Thoracic aorta (tissue), 2 donors: ENCODE measurements at regions not wholly inside any gene's neighbourhood (a gene's known extent, or its start where the extent isn't known, plus 50 kb on each side); places are given as distances from the start of the nearest gene placed in this dataset.

Experiments used
- ATAC-seq: fragments of 150-250 bp; one replicate; pipeline ENCODE4 v1.8.0; 2017; ENCODE audit warnings: low read depth; ENCODE audit not compliant: insufficient number of reproducible peaks, low FRiP score
- DNase-seq: peaks from one replicate; pipeline ENCODE4 v3.0.0-alpha.2; 2020; ENCODE audit warnings: low spot score
- H3K27ac ChIP-seq, 2 donors: fragments of 200-600 bp; sonication (generic); 1 replicate in 1 of 2; 2 replicates in 1 of 2; pipeline ENCODE4 v1.5.1; 2016; ENCODE audit warnings: mild to moderate bottlenecking in 2 of 2, moderate library complexity in 2 of 2
- H3K27me3 ChIP-seq: fragments of 200-600 bp; sonication (generic); replicated peaks from 2 replicates; pipeline ENCODE4 v1.6.0; 2016; ENCODE audit warnings: mild to moderate bottlenecking; ENCODE audit not compliant: insufficient read depth
- H3K36me3 ChIP-seq: fragments of 200-600 bp; sonication (generic); one replicate; pipeline ENCODE4 v1.5.1; 2016
- H3K4me1 ChIP-seq, 2 donors: fragments of 200-600 bp; sonication (generic); 1 replicate in 1 of 2; 2 replicates in 1 of 2; pipeline versions ENCODE4 v1.5.1 to v1.6.0; 2016; ENCODE audit warnings: low read depth in 2 of 2, mild to moderate bottlenecking in 1 of 2; ENCODE audit not compliant: control insufficient read depth in 1 of 2
- H3K4me3 ChIP-seq: fragments of 200-600 bp; sonication (generic); 2 replicates; pipeline ENCODE4 v1.5.1; 2016; ENCODE audit warnings: mild to moderate bottlenecking
- H3K9me3 ChIP-seq: fragments of 200-600 bp; sonication (generic); 2 replicates; pipeline ENCODE4 v1.5.1; 2016
- TF ChIP-seq, protein P1 (sequence below): fragments of 200-600 bp; sonication (generic); IDR thresholded peaks from one replicate; pipeline ENCODE4 v1.5.1; 2019; ENCODE audit warnings: antibody characterized with exemption

DNA sequence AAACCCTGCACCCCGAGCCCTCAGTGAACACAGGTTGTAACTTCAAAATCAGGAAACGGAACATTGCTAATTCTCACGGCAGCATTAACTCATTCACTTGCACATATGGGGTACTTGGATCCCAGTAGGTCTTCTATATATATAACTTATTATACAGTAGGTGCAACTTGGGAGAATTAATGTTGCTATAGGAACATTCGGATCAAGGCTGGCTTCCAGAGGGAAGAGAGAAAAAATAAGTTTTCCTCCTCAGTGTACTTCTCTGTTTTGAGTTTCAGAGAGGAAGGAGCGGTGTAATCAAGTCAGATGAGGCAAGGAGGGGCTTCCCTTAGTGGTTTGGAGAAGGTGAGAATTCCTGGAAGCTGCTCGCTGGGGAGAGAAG is 90.9 kb upstream of the ZNF507 start:
- TF ChIP-seq, protein P1, sequence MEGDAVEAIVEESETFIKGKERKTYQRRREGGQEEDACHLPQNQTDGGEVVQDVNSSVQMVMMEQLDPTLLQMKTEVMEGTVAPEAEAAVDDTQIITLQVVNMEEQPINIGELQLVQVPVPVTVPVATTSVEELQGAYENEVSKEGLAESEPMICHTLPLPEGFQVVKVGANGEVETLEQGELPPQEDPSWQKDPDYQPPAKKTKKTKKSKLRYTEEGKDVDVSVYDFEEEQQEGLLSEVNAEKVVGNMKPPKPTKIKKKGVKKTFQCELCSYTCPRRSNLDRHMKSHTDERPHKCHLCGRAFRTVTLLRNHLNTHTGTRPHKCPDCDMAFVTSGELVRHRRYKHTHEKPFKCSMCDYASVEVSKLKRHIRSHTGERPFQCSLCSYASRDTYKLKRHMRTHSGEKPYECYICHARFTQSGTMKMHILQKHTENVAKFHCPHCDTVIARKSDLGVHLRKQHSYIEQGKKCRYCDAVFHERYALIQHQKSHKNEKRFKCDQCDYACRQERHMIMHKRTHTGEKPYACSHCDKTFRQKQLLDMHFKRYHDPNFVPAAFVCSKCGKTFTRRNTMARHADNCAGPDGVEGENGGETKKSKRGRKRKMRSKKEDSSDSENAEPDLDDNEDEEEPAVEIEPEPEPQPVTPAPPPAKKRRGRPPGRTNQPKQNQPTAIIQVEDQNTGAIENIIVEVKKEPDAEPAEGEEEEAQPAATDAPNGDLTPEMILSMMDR = no peak
- Histone ChIP-seq H3K27me3 (no peaks in the 10 kb centered on the region), H3K9me3 (no peaks in the 10 kb centered on the region), H3K36me3 (no peaks in the 10 kb centered on the region), H3K4me1 (no peaks in the 10 kb centered on the region), H3K4me3 (no peak overlapping the region), H3K27ac (no peak overlapping the region)
- DNase-seq (no peak), ATAC-seq (no peak)

DNA sequence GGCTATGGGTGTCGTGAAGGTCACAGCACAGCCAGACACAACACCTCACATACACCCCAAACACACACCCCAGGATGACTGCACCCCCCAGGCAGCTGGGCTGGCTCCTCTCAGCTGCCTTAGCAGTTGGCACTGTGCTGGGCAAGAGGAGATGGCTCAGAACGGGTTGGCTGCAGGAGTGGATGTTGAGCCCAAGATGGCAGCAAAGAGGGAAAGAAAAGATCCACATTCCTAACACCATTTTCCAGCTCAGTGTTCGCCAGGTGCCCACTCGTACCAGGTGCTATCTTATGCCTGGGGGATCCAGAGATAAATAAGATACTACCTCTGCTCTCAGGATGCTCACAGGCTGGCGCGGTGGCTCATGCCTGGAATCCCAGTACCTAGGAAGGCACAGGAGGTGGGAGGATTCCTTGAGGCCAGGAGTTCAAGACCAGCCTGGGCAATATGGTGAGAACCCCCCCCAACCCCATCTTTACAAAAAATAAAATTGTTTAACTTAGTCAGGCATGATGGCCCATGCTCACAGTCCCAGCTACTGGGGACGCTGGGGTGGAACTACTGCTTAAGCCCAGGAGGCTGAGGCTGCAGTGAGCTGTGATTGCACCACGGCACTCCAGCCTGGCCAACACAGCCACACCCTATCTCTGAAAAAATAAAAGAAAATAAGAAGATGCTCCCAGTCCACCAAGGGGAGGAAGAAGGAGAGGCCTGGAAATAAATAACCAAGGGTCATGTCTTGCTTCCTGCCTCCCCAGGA is 89.7 kb upstream of the ZNF507 start:
- no peaks in the 10 kb centered on the region for H3K36me3 ChIP-seq
- no peak overlapping the region for H3K4me3 ChIP-seq
- TF ChIP-seq, protein P1 = no peak
- H3K27ac ChIP-seq = no peak overlapping the region
- ATAC-seq (no peak), DNase-seq (no peak)
- no peaks in the 10 kb centered on the region for H3K4me1 ChIP-seq
- H3K27me3 ChIP-seq = no peaks in the 10 kb centered on the region
- no peaks in the 10 kb centered on the region for H3K9me3 ChIP-seq

DNA sequence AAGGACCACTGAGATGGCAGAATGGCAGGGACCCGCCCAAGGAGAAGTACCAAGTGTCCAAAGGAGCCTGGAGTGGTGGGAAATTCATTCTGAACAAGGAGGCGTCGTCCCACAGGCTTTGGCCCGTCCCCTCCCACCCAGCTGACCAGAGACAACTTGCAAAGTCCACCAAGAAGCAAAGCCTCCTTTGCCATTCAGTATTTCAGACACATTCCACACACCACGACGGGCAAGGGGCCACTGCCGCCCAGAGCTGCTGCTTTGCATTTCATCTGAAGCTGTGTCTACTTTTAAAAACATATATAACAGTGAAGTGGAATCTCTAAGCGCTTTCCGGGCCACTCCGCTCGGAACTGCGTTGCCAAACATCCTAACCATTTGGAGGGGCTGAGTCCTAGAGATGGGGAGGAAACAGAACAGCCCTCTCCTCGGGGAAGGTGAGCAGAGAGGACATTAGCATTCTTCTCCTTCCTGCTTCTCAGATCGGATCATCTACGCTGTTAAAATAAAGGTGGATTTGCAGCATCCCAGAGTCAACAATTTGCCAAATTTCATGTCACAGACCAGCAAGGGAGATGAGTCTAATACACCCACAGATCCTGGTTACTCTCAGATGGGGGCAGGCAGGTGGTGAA is 89.0 kb upstream of the ZNF507 start:
- Histone ChIP-seq H3K27ac (no peak overlapping the region), H3K27me3 (no peaks in the 10 kb centered on the region), H3K4me3 (no peak overlapping the region), H3K36me3 (no peaks in the 10 kb centered on the region), H3K9me3 (no peaks in the 10 kb centered on the region), H3K4me1 (no peaks in the 10 kb centered on the region)
- TF ChIP-seq, protein P1 = no peak
- DNase-seq = no peak
- no peak for ATAC-seq

DNA sequence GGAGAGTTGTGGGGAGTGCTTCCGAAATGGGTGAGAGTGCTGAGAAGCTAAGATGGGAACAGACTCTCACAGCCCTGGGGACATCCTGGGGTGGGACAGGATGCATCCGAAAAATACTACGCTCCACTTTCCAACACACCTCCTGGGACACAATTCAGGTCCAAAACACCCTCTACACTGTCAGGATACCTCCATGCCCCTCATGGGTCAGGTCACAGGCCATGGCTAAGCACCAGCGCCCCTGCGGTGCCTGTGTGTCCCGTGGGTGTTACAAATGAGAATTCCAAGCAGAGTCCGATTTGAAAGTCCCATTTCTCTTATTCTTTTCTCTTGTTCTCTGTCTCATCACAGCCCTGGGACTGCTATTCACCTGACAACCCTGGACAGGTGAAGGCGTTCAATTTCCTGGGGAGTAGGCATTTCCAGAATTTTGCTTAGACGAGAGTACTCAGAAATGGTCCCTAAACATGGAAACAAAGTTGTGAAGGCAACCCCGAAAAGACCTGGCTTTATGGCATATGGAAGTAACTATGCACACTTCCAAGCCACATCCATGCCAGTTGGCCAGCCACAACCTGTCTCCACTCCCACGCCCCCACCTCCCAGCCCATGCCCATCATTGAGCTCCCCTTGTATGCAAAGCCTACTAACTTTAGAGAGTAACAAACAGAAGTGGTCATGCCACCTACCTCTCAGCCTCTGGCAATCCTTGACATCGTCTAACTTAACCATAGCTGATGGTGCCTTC is 87.9 kb upstream of the ZNF507 start:
- no peak overlapping the region for H3K4me3 ChIP-seq
- no peaks in the 10 kb centered on the region for H3K27me3 ChIP-seq
- no peak overlapping the region for H3K27ac ChIP-seq
- no peaks in the 10 kb centered on the region for H3K9me3 ChIP-seq
- H3K4me1 ChIP-seq = no peaks in the 10 kb centered on the region
- no peak for ATAC-seq
- TF ChIP-seq, protein P1 = no peak
- DNase-seq = no peak
- H3K36me3 ChIP-seq = no peaks in the 10 kb centered on the region

DNA sequence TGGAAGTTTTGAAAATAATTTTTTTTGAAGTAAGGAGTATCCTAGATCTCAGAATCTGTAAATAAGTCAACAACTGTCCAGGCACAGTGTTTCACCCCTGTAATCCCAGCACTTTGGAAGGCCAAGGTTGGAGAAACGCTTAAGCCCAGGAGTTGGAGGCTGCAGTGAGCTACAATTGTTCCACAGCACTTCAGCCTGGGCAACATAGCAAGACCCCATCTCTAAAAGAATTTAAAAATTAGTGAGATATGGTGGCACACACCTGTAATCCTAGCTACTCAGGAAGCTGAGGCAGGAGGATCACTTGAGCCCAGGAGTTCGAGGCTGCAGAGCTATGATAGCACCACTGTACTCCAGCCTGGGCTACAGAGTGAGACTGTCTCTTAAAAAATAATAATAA is 87.2 kb upstream of the ZNF507 start:
- no peak for ATAC-seq
- no peaks in the 10 kb centered on the region for H3K9me3 ChIP-seq
- DNase-seq = no peak
- H3K4me3 ChIP-seq = no peak overlapping the region
- TF ChIP-seq, protein P1 = no peak
- no peaks in the 10 kb centered on the region for H3K36me3 ChIP-seq
- H3K27ac ChIP-seq = no peak overlapping the region
- no peaks in the 10 kb centered on the region for H3K27me3 ChIP-seq
- H3K4me1 ChIP-seq = no peaks in the 10 kb centered on the region
